ENCODE measurements at regions not wholly inside any gene's neighbourhood (a gene's known extent, or its start where the extent isn't known, plus 50 kb on each side); places are given as distances from the start of the nearest gene placed in this dataset.
A peak's percentile ranks its signal among the peaks of the same experiment; 100 is the strongest.
"Not testable (repeated sequence)": the region's sequence is repeated elsewhere in the genome, so short reads cannot be mapped to it uniquely, and the experiment has no call there.

GRCh38 chr16:65376601-65377000 lies 254.7 kb upstream of the CDH11 start:
- no peak for TF ChIP-seq CTCF (IDR thresholded peaks at IDR 0.05; ENCODE audit: low read length, missing control alignments)
- no peak overlapping the region for H3K4me3 ChIP-seq (replicated peaks; ENCODE audit: low read depth, low read length)
- DNase-seq (ENCODE audit: low read depth) = no peak

- TF ChIP-seq CTCF (IDR thresholded peaks at IDR 0.05; ENCODE audit: low read length, missing control alignments) = no peak
- H3K4me3 ChIP-seq (replicated peaks; ENCODE audit: low read depth, low read length) = no peak overlapping the region
- DNase-seq (ENCODE audit: low read depth) = no peak
Measured at GRCh38 chr16:65375651-65376050, 253.8 kb upstream of the CDH11 start.

GRCh38 chr16:65373097-65373496 lies 251.2 kb upstream of the CDH11 start:
- DNase-seq (ENCODE audit: low read depth) = peak; percentile 39
- TF ChIP-seq CTCF (IDR thresholded peaks at IDR 0.05; ENCODE audit: low read length, missing control alignments) = no peak
- no peak overlapping the region for H3K4me3 ChIP-seq (replicated peaks; ENCODE audit: low read depth, low read length)

- no peak for DNase-seq (ENCODE audit: low read depth)
- no peak for TF ChIP-seq CTCF (IDR thresholded peaks at IDR 0.05; ENCODE audit: low read length, missing control alignments)
- no peak overlapping the region for H3K4me3 ChIP-seq (replicated peaks; ENCODE audit: low read depth, low read length)
Measured at GRCh38 chr16:65372171-65372570, 250.3 kb upstream of the CDH11 start.

GRCh38 chr16:65365732-65366715 lies 244.2 kb upstream of the CDH11 start:
- no peak overlapping the region for H3K4me3 ChIP-seq (replicated peaks; ENCODE audit: low read depth, low read length)
- no peak for TF ChIP-seq CTCF (IDR thresholded peaks at IDR 0.05; ENCODE audit: low read length, missing control alignments)
- DNase-seq (ENCODE audit: low read depth) = no peak

- not testable (repeated sequence) for H3K4me3 ChIP-seq (replicated peaks; ENCODE audit: low read depth, low read length)
Measured at GRCh38 chr16:65356721-65357120, 234.9 kb upstream of the CDH11 start.

GRCh38 chr16:65355706-65356105 lies 233.8 kb upstream of the CDH11 start:
- TF ChIP-seq CTCF (IDR thresholded peaks at IDR 0.05; ENCODE audit: low read length, missing control alignments) = no peak
- DNase-seq (ENCODE audit: low read depth) = no peak
- no peak overlapping the region for H3K4me3 ChIP-seq (replicated peaks; ENCODE audit: low read depth, low read length)

More at GRCh38 chr16:65356721-65357120, 234.9 kb upstream of the CDH11 start:
- DNase-seq (ENCODE audit: low read depth) = not testable (repeated sequence)
